ENCODE measurements at regions not wholly inside any gene's neighbourhood (a gene's known extent, or its start where the extent isn't known, plus 50 kb on each side); places are given as distances from the start of the nearest gene placed in this dataset.

DNA sequence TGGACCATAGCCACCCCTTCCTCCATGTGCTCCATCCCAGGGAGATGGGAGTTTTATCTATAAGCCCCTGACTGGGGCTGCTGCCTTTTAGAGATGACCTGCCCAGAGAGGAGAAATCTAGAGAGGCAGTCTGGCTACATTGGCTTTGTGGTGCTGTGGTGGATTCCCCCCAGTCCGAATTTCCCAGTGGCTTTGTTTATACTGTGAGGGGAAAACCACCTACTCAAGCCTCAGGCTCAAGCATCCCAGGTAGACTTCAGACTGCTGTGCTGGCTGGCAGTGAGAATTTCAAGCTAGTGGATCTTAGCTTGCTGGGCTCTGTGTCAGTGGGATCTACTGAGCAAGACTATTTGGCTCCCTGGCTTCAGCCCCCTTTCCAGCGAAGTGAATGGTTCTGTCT, 1195.7 kb upstream of the PCDH20 start:
- ChIA-PET POLR2A (no interaction called here), CTCF (no interaction called here)
- H3K4me1 Mint-ChIP-seq, result peaks cover 8% of the 10 kb centered on the region
- H3K36me3 Mint-ChIP-seq, result no peaks in the 10 kb centered on the region
- DNase-seq (ENCODE audit: low spot score) (no peak), ATAC-seq (no peak)
- peaks cover 18% of the 10 kb centered on the region for H3K9me3 Mint-ChIP-seq
- H3K27ac Mint-ChIP-seq, result no peak overlapping the region
- H3K4me3 Mint-ChIP-seq, result no peak overlapping the region
- TF ChIP-seq PREB (CRISPR knock-in tag; IDR thresholded peaks at IDR 0.05; ENCODE audit: borderline replicate concordance), result no peak
- TF ChIP-seq, protein P1, sequence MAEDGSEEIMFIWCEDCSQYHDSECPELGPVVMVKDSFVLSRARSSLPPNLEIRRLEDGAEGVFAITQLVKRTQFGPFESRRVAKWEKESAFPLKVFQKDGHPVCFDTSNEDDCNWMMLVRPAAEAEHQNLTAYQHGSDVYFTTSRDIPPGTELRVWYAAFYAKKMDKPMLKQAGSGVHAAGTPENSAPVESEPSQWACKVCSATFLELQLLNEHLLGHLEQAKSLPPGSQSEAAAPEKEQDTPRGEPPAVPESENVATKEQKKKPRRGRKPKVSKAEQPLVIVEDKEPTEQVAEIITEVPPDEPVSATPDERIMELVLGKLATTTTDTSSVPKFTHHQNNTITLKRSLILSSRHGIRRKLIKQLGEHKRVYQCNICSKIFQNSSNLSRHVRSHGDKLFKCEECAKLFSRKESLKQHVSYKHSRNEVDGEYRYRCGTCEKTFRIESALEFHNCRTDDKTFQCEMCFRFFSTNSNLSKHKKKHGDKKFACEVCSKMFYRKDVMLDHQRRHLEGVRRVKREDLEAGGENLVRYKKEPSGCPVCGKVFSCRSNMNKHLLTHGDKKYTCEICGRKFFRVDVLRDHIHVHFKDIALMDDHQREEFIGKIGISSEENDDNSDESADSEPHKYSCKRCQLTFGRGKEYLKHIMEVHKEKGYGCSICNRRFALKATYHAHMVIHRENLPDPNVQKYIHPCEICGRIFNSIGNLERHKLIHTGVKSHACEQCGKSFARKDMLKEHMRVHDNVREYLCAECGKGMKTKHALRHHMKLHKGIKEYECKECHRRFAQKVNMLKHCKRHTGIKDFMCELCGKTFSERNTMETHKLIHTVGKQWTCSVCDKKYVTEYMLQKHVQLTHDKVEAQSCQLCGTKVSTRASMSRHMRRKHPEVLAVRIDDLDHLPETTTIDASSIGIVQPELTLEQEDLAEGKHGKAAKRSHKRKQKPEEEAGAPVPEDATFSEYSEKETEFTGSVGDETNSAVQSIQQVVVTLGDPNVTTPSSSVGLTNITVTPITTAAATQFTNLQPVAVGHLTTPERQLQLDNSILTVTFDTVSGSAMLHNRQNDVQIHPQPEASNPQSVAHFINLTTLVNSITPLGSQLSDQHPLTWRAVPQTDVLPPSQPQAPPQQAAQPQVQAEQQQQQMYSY (CRISPR knock-in tag; IDR thresholded peaks at IDR 0.05), result no peak
- TF ChIP-seq, protein P2, sequence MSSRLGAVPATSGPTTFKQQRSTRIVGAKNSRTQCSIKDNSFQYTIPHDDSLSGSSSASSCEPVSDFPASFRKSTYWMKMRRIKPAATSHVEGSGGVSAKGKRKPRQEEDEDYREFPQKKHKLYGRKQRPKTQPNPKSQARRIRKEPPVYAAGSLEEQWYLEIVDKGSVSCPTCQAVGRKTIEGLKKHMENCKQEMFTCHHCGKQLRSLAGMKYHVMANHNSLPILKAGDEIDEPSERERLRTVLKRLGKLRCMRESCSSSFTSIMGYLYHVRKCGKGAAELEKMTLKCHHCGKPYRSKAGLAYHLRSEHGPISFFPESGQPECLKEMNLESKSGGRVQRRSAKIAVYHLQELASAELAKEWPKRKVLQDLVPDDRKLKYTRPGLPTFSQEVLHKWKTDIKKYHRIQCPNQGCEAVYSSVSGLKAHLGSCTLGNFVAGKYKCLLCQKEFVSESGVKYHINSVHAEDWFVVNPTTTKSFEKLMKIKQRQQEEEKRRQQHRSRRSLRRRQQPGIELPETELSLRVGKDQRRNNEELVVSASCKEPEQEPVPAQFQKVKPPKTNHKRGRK (CRISPR knock-in tag; IDR thresholded peaks at IDR 0.05; ENCODE audit: borderline replicate concordance), result no peak
- TF ChIP-seq ZMAT4 (CRISPR knock-in tag; IDR thresholded peaks at IDR 0.05), result no peak
- TF ChIP-seq, protein P3, sequence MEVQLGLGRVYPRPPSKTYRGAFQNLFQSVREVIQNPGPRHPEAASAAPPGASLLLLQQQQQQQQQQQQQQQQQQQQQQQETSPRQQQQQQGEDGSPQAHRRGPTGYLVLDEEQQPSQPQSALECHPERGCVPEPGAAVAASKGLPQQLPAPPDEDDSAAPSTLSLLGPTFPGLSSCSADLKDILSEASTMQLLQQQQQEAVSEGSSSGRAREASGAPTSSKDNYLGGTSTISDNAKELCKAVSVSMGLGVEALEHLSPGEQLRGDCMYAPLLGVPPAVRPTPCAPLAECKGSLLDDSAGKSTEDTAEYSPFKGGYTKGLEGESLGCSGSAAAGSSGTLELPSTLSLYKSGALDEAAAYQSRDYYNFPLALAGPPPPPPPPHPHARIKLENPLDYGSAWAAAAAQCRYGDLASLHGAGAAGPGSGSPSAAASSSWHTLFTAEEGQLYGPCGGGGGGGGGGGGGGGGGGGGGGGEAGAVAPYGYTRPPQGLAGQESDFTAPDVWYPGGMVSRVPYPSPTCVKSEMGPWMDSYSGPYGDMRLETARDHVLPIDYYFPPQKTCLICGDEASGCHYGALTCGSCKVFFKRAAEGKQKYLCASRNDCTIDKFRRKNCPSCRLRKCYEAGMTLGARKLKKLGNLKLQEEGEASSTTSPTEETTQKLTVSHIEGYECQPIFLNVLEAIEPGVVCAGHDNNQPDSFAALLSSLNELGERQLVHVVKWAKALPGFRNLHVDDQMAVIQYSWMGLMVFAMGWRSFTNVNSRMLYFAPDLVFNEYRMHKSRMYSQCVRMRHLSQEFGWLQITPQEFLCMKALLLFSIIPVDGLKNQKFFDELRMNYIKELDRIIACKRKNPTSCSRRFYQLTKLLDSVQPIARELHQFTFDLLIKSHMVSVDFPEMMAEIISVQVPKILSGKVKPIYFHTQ (CRISPR knock-in tag; IDR thresholded peaks at IDR 0.05), result no peak
- TF ChIP-seq ESRRA (CRISPR knock-in tag; IDR thresholded peaks at IDR 0.05; ENCODE audit: borderline replicate concordance), result no peak
- TF ChIP-seq, protein P4, sequence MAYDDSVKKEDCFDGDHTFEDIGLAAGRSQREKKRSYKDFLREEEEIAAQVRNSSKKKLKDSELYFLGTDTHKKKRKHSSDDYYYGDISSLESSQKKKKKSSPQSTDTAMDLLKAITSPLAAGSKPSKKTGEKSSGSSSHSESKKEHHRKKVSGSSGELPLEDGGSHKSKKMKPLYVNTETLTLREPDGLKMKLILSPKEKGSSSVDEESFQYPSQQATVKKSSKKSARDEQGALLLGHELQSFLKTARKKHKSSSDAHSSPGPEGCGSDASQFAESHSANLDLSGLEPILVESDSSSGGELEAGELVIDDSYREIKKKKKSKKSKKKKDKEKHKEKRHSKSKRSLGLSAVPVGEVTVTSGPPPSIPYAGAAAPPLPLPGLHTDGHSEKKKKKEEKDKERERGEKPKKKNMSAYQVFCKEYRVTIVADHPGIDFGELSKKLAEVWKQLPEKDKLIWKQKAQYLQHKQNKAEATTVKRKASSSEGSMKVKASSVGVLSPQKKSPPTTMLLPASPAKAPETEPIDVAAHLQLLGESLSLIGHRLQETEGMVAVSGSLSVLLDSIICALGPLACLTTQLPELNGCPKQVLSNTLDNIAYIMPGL (CRISPR knock-in tag; IDR thresholded peaks at IDR 0.05), result no peak
- no peak for TF ChIP-seq TCF7 (CRISPR knock-in tag; IDR thresholded peaks at IDR 0.05; ENCODE audit: low read depth)
- TF ChIP-seq EMX1 (CRISPR knock-in tag; IDR thresholded peaks at IDR 0.05), result no peak
- no peak for TF ChIP-seq NR1H2 (CRISPR knock-in tag; IDR thresholded peaks at IDR 0.05)
- TF ChIP-seq GRHL2 (CRISPR knock-in tag; IDR thresholded peaks at IDR 0.05; ENCODE audit: insufficient replicate concordance, severe bottlenecking), result no peak
- no peak for TF ChIP-seq ZNF317 (CRISPR knock-in tag; IDR thresholded peaks at IDR 0.05; ENCODE audit: borderline replicate concordance, low read depth)
- TF ChIP-seq ZBTB21 (CRISPR knock-in tag; IDR thresholded peaks at IDR 0.05; ENCODE audit: borderline replicate concordance), result no peak
- TF ChIP-seq, protein P5, sequence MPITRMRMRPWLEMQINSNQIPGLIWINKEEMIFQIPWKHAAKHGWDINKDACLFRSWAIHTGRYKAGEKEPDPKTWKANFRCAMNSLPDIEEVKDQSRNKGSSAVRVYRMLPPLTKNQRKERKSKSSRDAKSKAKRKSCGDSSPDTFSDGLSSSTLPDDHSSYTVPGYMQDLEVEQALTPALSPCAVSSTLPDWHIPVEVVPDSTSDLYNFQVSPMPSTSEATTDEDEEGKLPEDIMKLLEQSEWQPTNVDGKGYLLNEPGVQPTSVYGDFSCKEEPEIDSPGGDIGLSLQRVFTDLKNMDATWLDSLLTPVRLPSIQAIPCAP (CRISPR knock-in tag; IDR thresholded peaks at IDR 0.05), result no peak
- no peak for TF ChIP-seq FOXK1 (CRISPR knock-in tag; IDR thresholded peaks at IDR 0.05)
- no peak for TF ChIP-seq JUN (CRISPR knock-in tag; IDR thresholded peaks at IDR 0.05)
- H3K27me3 Mint-ChIP-seq (ENCODE audit: low read depth), result no peaks in the 10 kb centered on the region; the same call in 1 of the 2 replicates
